HG02852 (cell line): ENCODE measurements at regions not wholly inside any gene's neighbourhood (a gene's known extent, or its start where the extent isn't known, plus 50 kb on each side); places are given as distances from the start of the nearest gene placed in this dataset.
A peak's percentile ranks its signal among the peaks of the same experiment; 100 is the strongest.
"Not testable (repeated sequence)": the region's sequence is repeated elsewhere in the genome, so short reads cannot be mapped to it uniquely, and the experiment has no call there.

Source experiments
- ATAC-seq: cut with Tn5 transposase; IDR thresholded peaks from one replicate; pipeline ENCODE4 v1.9.1; 2021; ENCODE audit warnings: mild to moderate bottlenecking, moderate library complexity; ENCODE audit not compliant: unreplicated experiment

DNA sequence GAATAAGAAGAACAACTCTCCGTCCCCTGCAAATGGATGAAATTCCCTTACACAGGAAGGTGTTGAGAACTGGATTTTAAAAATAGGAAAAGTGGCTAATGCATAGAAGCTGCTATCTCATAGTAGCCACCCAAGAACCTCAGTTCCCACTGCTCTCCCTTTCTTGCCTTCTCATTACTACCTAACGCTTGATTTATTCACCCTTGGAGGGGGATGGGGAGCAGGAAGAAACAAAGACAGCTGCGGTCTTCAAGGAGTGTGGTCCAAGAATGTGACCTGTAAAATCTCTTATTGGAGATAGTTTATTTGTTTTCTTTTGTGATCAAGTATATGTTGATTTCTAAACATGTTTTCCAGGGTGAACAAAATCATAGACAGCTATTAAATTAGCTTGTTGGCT is 274.1 kb upstream of the CTNNB1 start:
- no peak for ATAC-seq

DNA sequence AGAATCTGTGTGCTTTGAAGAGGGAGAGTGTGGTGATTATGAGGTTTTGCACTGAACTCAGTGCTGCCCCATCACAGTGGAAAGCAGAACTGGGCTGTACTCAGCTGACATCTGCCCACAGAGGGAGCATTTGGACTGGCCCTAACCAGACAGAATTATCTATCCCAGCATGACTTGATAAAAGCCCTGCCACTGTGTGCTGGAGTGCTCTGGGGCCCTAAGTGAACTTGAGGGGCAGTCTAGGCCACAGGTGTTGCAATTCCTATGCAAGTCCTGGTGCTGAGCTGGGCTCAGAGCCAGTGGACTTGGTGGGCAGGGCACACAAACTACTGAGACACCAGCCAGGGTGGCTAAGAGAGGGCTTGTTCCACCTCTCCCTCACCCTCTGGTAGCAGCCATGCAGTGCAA is 269.2 kb upstream of the CTNNB1 start:
- ATAC-seq, result no peak

DNA sequence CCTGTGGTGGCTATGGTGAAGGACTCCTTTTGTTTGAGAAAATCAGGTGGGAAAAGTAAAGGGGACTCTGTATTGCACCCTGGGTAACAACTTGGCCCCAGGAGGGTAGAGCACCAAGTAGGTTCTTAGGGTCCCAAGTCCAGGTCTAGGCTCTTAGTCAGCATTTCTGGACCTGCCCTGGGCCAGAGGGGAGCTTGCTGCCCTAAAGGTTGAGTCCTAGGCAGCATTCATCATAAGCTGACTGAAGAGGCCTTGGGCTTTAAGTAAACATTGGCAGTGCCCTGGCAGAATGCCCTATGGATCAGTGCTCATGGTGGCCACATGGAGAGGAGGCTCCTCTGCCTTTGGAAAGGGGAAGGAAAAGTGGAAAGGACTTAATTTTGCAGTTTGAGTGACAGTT is 268.5 kb upstream of the CTNNB1 start:
- no peak for ATAC-seq

- no peak for ATAC-seq
Measured at GRCh38 chr3:40938591-40938990, 260.7 kb upstream of the CTNNB1 start.

DNA sequence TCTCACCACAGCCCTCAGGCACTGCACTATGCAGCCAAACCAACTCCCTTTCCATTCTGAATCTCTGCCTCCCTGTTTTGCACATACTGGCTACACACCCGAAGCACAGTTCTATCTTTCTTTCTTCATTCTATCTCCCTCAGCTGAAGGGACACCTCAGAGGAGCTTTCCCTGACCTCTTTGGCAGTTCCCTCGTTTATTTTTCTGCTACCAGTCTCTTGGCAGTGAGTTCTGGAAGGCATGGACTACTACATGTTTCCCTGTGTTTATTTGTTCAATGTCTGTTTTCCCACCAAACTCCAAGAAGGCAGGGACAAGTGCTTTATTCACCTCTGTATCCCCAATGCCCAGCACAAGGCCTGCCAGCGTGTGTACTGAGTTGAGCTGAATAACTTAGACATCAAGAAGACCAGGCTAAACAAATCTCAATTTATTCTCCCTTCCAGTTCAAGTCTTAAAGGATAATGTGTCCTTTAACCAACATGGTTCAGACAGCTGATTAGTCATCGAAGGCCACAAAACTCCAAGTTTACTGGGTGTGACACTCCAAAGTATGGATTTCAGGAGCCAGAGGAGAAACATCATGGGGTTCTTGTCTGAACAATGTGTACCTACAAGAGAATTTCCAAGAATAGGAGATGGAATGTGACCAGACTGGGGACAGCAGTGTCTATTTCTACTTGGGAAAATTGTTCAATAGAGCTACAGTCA is 260.1 kb upstream of the CTNNB1 start:
- ATAC-seq, result no peak

DNA sequence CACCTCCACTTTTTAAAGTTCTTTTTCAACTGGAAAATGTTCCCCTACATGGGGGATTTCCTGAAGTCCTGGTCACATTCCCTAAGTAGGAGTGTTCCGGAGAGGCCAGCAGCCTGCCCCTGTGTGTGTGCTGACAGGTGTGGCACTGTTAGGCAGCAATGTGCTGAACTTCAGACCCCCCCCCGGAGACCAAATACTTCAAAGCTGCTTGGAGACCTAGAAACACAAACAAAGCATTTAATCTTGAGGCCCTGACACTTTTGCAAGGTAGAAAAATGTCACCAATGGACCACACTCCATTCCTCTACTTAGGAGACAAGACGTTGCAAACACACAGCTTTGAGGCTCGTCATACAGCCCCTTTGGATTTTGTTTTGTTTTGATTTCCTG is 259.6 kb upstream of the CTNNB1 start:
- ATAC-seq, result no peak

DNA sequence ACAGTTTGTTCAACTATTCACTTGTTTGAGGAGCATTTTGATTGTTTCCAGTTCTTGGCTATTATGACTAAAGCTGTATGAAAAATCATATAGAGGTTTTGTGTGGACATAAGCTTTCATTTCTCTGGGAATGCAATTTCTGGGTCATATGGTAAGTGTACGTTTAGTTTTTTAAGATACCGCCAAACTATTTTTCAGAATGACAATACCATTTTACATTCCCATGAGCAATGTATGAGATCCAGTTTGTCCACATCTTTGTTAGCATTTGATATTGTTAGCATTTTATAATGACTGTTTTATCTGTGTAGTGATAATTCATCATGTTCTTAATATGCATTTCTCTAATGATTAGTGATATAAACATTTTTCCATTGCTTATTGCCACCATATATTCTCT is 258.7 kb upstream of the CTNNB1 start:
- ATAC-seq, result no peak

DNA sequence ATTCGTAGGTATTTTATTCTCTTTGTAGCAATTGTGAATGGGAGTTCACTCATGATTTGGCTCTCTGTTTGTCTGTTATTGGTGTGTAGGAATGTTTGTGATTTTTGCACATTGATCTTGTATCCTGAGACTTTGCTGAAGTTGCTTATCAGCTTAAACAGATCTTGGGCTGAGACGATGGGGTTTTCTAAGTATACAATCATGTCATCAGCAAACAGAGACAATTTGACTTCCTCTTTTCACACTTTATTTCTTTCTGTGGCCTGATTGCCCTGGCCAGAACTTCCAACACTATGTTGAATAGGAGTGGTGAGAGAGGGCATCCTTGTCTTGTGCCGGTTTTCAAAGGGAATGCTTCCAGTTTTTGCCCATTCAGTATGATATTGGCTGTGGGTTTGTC is 252.3 kb upstream of the CTNNB1 start:
- not testable (repeated sequence) for ATAC-seq

GRCh38 chr3:40949347-40949746 is 250.0 kb upstream of the CTNNB1 start:
- not testable (repeated sequence) for ATAC-seq

DNA sequence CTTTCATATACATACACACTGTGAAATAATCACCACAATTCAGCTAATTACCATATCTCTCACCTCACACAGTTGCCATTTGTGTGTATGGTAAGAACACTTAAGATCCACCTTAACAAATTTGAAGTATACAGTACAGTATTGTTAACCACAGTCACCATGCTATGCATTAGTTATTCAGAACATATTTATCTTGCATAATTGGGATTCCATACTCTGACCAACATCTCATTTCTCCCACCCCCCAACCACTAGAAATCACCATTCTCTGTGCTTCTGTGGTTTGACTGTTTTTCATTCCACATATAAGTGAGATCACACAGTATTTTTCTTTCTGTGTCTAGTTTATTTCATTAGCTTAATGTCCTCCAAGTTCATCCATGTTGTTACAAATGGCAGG is 247.7 kb upstream of the CTNNB1 start:
- no peak for ATAC-seq

GRCh38 chr3:40961104-40961857 is 238.0 kb upstream of the CTNNB1 start:
- ATAC-seq, result no peak

- no peak for ATAC-seq
Measured at GRCh38 chr3:40962721-40963120, 236.6 kb upstream of the CTNNB1 start.

DNA sequence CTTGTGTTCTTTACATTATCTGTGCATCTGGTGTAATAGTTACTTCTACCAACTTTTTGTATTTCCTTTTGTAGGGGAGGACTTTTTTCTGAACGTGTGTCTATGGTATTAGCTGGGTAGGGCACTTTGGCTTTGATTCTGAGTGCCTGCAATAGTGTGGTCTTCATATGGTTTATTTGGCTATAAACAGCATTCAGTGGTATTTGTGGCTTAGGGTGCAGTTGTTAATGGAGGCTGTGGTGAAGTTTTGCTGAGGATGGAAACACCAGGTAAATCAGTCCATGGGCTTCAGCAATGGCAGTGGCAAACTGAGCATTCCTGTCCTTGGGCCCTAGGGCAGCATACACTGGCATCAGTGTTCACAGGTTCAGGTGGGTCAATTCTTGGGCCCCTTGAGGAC is 230.6 kb upstream of the CTNNB1 start:
- no peak for ATAC-seq

DNA sequence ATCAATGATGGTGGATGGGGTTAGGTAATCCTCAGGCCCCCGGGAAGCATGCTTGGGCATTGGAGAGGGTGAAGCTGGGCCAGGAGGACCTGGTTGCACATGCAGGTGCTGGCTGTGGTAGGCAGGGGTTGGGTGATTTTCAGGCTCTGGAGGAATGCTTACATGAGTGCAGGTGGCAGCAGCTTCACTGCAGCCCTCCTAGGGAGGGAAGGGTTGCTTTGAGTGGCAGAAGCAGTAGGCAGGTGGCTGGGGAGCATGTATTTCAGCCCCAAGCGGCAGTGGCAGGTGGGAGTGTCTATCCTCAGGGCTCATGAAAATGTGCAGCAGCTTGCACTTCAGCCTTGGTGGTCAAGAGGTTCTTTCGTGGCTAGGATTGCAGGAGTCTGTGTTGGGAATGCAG is 230.0 kb upstream of the CTNNB1 start:
- ATAC-seq, result no peak

DNA sequence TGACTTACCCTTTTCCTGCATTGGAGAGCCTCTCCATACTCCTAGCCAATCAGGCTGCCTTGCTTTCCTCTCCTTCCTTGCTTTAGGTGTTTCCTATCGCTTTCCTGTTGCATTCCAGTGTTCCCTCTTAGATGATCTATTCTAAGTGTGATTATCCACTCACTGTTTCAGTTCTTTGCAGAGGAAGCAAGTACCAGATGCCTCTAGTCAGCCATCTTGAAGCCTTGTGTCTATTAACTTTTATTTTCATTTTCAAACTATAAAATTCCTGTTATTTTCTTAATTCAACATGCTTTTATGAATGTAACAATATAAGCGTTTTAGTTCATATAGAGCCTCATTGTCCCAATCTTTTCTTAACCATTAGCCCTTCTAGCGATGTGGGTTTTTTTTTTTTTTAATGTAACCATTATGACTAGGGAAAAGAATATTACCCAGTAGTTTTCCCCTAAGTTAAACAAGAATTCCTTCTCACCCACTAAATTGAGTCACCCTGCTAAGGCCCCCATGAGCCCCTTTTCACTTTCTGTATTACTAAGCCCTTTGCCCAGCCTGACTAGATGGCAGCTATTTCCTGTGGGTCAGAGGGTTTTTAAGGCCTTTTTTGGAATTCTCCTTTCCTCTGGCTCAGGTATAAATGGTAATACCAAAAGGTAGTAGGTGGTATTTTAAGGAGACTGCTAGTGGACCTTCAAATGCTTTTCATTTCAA is 229.4 kb upstream of the CTNNB1 start:
- ATAC-seq, result no peak

- ATAC-seq, result peak; percentile 96
Measured at GRCh38 chr3:40971191-40972168, 227.8 kb upstream of the CTNNB1 start.

DNA sequence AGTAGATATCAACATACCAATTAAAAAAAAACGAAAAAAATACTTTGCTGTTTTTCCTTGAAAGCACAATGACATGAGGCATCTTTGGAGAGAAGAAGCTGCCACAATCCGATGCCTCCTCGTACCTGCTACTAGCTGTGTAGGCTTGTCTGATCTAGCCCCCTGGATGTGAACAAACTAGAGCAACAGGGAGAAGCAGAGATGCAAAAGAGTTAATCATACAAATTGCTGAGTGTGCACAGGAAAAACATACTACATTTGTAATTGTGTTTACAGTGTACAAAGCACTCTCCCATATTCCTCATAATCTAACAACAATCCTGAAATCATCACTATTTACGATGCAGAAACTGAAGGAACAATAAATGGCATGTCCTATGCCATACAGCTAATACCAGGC is 227.0 kb upstream of the CTNNB1 start:
- no peak for ATAC-seq

DNA sequence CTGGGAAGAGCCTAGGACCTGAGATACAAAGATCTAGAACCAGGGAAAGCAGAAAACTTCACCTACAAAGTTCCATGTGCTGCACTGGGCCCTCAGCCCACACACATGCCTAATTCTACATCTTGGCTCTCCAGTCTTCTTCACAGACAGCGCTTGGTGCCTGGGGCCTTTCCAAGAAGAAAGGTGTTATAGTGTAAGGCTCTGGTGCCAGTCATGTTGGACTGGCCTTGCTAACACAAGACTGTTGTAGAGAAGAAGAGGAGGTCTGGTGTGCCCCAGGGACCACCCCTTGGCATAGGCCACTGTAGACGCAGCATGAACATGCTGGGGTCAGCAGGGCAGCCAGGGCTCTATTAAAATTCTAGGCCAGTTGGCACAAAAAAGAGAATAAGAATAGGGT is 226.2 kb upstream of the CTNNB1 start:
- ATAC-seq, result no peak

- no peak for ATAC-seq
Measured at GRCh38 chr3:40975711-40976121, 223.6 kb upstream of the CTNNB1 start.

- ATAC-seq, result no peak
Measured at GRCh38 chr3:40976241-40976640, 223.1 kb upstream of the CTNNB1 start.

GRCh38 chr3:40978442-40978841 is 220.9 kb upstream of the CTNNB1 start:
- ATAC-seq, result no peak
